Colonic mucosa (tissue), 4 donors: ENCODE measurements at regions not wholly inside any gene's neighbourhood (a gene's known extent, or its start where the extent isn't known, plus 50 kb on each side); places are given as distances from the start of the nearest gene placed in this dataset.

ENCODE experiments used
- DNase-seq: peaks from one replicate; pipeline ENCODE4 v3.0.0-alpha.2; 2020
- H3K27ac ChIP-seq: fragments of 200-600 bp; one replicate; pipeline ENCODE4 v1.8.0; 2021
- H3K27me3 ChIP-seq: fragments of 200-600 bp; one replicate; pipeline ENCODE4 v1.8.0; 2021
- H3K36me3 ChIP-seq: fragments of 200-600 bp; one replicate; pipeline ENCODE4 v1.8.0; 2021
- H3K4me1 ChIP-seq: fragments of 200-600 bp; one replicate; pipeline ENCODE4 v1.8.0; 2021; ENCODE audit warnings: mild to moderate bottlenecking
- H3K4me3 ChIP-seq: fragments of 200-600 bp; one replicate; pipeline ENCODE4 v1.8.0; 2021
- H3K9ac ChIP-seq, 2 donors: one replicate each; pipeline ENCODE4 v1.7.0; 2013; ENCODE audit warnings: control low read depth in 2 of 2, low read depth in 2 of 2, low read length in 2 of 2
- H3K9me3 ChIP-seq: fragments of 200-600 bp; one replicate; pipeline ENCODE4 v1.8.0; 2021
- CTCF ChIP-seq: fragments of 200-600 bp; IDR thresholded peaks from one replicate; pipeline ENCODE4 v1.8.0; 2022; ENCODE audit warnings: antibody characterized with exemption, mild to moderate bottlenecking
- intact Hi-C: fragments of 100-400 bp; cut with DNase I; formaldehyde crosslinking; loops from one replicate; pipeline ENCODE4 v1.14.1; 2022
- donor health status: healthy.
- donor health status: DM: no; HTN: no; CAD: no.
- donor health status: DM: no; HTN: no; CAD: no.

GRCh38 chr5:124867137-124867704 lies 120.8 kb upstream of the ZNF608 start:
- no peaks in the 10 kb centered on the region for H3K4me1 ChIP-seq

GRCh38 chr5:124868676-124869075 lies 122.2 kb upstream of the ZNF608 start:
- Histone ChIP-seq H3K4me3 (no peak overlapping the region), H3K4me1 (no peaks in the 10 kb centered on the region), H3K36me3 (no peaks in the 10 kb centered on the region), H3K27ac (no peak overlapping the region), H3K9ac (no peak overlapping the region), H3K27me3 (no peaks in the 10 kb centered on the region), H3K9me3 (no peaks in the 10 kb centered on the region)
- intact Hi-C loops: no loop called here
- TF ChIP-seq CTCF: no peak
- DNase-seq: no peak

More at GRCh38 chr5:124867137-124867704, 120.8 kb upstream of the ZNF608 start:
- TF ChIP-seq CTCF: no peak
- no peak for DNase-seq
- H3K27ac ChIP-seq: no peak overlapping the region
- no peaks in the 10 kb centered on the region for H3K36me3 ChIP-seq
- H3K9me3 ChIP-seq: no peaks in the 10 kb centered on the region
- H3K4me3 ChIP-seq: no peak overlapping the region
- no peaks in the 10 kb centered on the region for H3K27me3 ChIP-seq
- intact Hi-C loops: no loop called here
- no peak overlapping the region for H3K9ac ChIP-seq

- no peaks in the 10 kb centered on the region for H3K27me3 ChIP-seq
- TF ChIP-seq CTCF: no peak
Observed at GRCh38 chr5:124869426-124870033, 123.1 kb upstream of the ZNF608 start.

GRCh38 chr5:124870070-124870469 lies 123.6 kb upstream of the ZNF608 start:
- H3K9ac ChIP-seq: no peak overlapping the region
- TF ChIP-seq CTCF: no peak
- H3K36me3 ChIP-seq: no peaks in the 10 kb centered on the region
- intact Hi-C loops: no loop called here
- no peak overlapping the region for H3K27ac ChIP-seq
- no peaks in the 10 kb centered on the region for H3K27me3 ChIP-seq
- no peak overlapping the region for H3K4me3 ChIP-seq
- no peaks in the 10 kb centered on the region for H3K9me3 ChIP-seq
- no peak for DNase-seq
- H3K4me1 ChIP-seq: no peaks in the 10 kb centered on the region

More at GRCh38 chr5:124869426-124870033, 123.1 kb upstream of the ZNF608 start:
- Histone ChIP-seq H3K27ac (no peak overlapping the region), H3K4me1 (no peaks in the 10 kb centered on the region), H3K36me3 (no peaks in the 10 kb centered on the region), H3K9ac (no peak overlapping the region), H3K4me3 (no peak overlapping the region), H3K9me3 (no peaks in the 10 kb centered on the region)
- no peak for DNase-seq
- intact Hi-C loops: no loop called here

GRCh38 chr5:124871303-124871702 lies 124.9 kb upstream of the ZNF608 start:
- no peaks in the 10 kb centered on the region for H3K4me1 ChIP-seq
- H3K27ac ChIP-seq: no peak overlapping the region
- H3K27me3 ChIP-seq: no peaks in the 10 kb centered on the region
- TF ChIP-seq CTCF: no peak
- intact Hi-C loops: no loop called here
- no peak for DNase-seq
- no peak overlapping the region for H3K9ac ChIP-seq
- no peaks in the 10 kb centered on the region for H3K9me3 ChIP-seq
- no peak overlapping the region for H3K4me3 ChIP-seq
- no peaks in the 10 kb centered on the region for H3K36me3 ChIP-seq
